ENCODE measurements at regions not wholly inside any gene's neighbourhood (a gene's known extent, or its start where the extent isn't known, plus 50 kb on each side); places are given as distances from the start of the nearest gene placed in this dataset.
"Not testable (repeated sequence)": the region's sequence is repeated elsewhere in the genome, so short reads cannot be mapped to it uniquely, and the experiment has no call there.

- DNase-seq (ENCODE audit: low spot score) = no peak
These were observed 300.3 kb downstream of the MTX2 start for GRCh38 chr2:176569574-176569973.

- DNase-seq (ENCODE audit: low spot score) = no peak
These were observed 304.6 kb downstream of the MTX2 start for GRCh38 chr2:176573612-176574483.

DNA sequence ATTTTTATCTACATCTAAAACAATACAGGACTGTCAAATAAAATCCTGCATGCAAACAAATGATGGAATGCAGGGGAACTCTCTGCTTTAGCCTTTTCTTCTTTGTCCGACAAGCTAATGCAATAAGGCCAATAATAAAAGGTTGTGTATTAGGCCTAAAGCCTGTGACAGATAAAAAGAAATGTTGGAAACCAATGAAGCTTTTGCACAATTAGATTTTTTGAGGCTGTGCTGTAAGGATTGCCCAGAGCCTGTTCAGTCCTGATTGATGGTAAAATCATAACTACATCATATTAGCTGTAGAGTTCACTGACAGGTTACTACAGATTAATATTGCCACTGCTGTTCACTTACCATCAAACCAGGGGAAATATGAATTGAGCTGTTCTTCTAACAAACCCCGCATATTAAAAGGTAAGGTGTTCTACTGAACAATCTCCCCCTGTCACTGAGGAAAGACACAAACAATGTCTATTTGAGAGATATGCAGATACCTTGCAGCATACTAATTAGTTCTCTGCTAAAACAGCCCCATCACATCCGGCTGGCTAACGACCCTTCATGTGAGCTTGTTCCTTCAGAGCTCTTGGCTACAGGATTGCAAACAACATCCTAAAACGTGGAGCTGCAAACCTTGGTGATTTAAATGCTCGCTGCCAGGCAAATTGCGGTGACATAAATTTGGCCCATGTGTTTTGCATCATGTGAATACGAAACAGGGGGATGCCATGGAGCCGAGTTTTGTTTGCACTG lies 305.4 kb downstream of the MTX2 start:
- DNase-seq (ENCODE audit: low spot score) = no peak

GRCh38 chr2:176575237-176575744 lies 306.0 kb downstream of the MTX2 start:
- no peak for DNase-seq (ENCODE audit: low spot score)

GRCh38 chr2:176577054-176577453 lies 307.8 kb downstream of the MTX2 start:
- no peak for DNase-seq (ENCODE audit: low spot score)

GRCh38 chr2:176578292-176578691 lies 309.1 kb downstream of the MTX2 start:
- DNase-seq (ENCODE audit: low spot score) = not testable (repeated sequence)

GRCh38 chr2:176579608-176580007 lies 310.4 kb downstream of the MTX2 start:
- DNase-seq (ENCODE audit: low spot score) = no peak

DNA sequence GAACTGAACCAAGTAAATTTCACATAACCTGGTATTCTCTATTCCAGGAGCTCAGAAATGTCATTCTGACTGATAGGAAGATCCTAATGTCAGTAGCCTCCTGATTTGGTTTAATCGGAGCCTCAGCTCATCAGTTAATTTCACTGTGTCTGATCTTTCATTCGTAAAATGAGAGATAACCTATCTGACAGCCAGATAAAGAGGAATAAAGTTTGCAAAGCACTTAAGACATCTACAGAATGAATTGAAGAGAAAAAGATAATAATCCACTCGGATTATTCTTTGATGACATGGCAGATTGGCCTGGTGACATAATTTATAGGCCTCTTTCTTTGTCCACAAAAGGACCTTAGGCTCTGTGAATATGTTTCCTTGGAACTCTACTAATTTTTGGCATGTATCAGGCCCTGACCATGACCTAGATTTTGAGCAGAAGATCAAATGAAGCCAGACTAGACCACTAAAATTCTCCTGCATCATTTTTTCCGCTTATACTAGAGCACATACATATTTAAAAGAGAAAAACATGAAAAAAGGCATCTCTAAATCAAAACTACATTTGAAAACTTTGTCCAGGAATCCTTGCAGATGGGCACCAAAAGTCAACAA lies 312.4 kb downstream of the MTX2 start:
- no peak for DNase-seq (ENCODE audit: low spot score)

- DNase-seq (ENCODE audit: low spot score) = no peak
These were observed 312.9 kb downstream of the MTX2 start for GRCh38 chr2:176582176-176582575.

- no peak for DNase-seq (ENCODE audit: low spot score)
These were observed 313.8 kb downstream of the MTX2 start for GRCh38 chr2:176582990-176583481.

DNA sequence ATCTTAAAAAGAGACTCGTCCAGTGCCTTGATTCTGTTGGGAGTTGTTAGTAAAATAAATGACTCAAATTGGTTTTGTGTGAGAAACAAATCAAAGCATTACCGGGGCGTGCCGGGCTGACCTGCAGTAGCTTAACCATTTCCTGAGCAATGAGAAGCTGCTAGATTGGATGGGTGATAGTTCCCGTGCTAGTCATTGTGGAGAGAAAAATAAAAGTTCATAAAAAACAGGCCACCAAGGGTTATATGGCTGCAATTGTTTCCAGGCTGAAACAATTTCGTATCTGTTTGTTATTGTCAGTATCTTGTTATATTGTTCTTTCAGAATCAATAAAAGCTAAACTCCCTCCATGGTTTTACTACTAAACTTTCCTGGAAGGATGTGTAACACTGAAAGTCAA lies 314.4 kb downstream of the MTX2 start:
- no peak for DNase-seq (ENCODE audit: low spot score)

- DNase-seq (ENCODE audit: low spot score) = no peak
These were observed 315.1 kb downstream of the MTX2 start for GRCh38 chr2:176584333-176584732.

DNA sequence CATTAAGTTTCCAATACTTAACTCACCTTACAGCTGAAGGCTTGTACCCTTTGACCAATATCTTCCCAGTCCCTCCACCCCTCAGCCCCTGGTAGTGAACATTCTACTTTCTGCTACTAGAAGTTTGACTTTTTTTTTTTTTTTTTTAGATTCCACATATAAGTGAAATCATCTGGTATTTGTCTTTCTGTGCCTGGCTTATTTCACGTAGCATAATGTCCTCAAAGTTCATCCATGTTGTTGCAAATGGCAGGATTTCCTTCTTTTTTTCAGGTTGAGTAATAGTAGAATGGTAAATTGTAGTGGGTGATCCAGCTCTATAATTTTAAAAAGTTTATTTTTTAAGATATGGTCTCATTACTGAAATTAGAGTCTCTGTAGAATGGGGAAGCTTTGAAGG lies 316.0 kb downstream of the MTX2 start:
- DNase-seq (ENCODE audit: low spot score) = no peak

- DNase-seq (ENCODE audit: low spot score) = no peak
These were observed 316.5 kb downstream of the MTX2 start for GRCh38 chr2:176585791-176586190.

- no peak for DNase-seq (ENCODE audit: low spot score)
These were observed 320.0 kb downstream of the MTX2 start for GRCh38 chr2:176589287-176589686.

GRCh38 chr2:176589825-176590440 lies 320.7 kb downstream of the MTX2 start:
- DNase-seq (ENCODE audit: low spot score) = no peak

DNA sequence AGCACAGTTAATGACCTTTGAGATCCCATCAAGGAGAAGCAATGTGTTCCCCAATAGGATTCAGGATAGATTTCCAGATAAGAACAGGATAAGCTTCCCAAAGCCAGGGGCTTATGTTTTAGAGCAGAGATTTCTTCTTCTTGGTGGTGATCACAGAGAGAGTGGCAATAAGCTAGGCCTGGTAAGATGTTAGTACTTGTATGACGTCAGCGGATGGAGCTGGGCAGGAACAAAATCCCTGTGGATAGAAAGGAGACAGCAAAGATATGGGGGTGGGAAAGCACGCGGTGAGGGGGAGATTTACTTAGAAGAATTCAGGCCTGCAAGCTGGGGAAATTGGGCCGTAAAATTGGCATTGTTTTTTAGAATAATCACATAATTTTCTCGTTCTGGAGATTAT lies 323.0 kb downstream of the MTX2 start:
- DNase-seq (ENCODE audit: low spot score) = no peak

- DNase-seq (ENCODE audit: low spot score) = no peak
These were observed 326.7 kb downstream of the MTX2 start for GRCh38 chr2:176595986-176596385.

DNA sequence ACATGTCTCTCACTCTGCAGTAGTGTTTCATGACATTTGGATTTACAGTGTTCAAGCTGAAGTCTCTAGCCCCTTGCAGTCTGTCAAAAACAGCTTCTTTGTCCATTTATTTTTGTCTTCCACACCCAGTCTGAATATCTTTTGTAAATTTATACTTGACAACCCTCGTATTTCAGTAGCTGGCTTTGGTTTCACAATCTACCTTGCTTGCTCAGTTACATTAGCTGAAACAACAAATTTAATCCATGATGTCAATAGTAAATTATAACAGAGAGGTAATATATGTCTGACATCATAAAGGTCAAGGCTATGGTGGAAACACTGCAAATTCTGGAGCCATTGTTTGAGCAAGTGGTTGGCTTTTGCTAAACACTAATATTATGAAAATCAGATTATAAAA lies 328.7 kb downstream of the MTX2 start:
- no peak for DNase-seq (ENCODE audit: low spot score)

GRCh38 chr2:176598351-176598750 lies 329.1 kb downstream of the MTX2 start:
- DNase-seq (ENCODE audit: low spot score) = no peak

GRCh38 chr2:176599796-176600485 lies 330.7 kb downstream of the MTX2 start:
- no peak for DNase-seq (ENCODE audit: low spot score)
